CD14-positive monocyte (primary cell): ENCODE measurements at regions not wholly inside any gene's neighbourhood (a gene's known extent, or its start where the extent isn't known, plus 50 kb on each side); places are given as distances from the start of the nearest gene placed in this dataset.

Experiments used
- DNase-seq, 3 donors: peaks; one replicate each; pipeline ENCODE4 v3.0.0-alpha.2; 2011 to 2022
- H2AFZ ChIP-seq: 2 replicates; pipeline ENCODE4 v1.6.0; 2012; ENCODE audit warnings: mild to moderate bottlenecking, low read depth, low read length, inconsistent platforms; ENCODE audit not compliant: insufficient read depth, poor library complexity, severe bottlenecking
- H3K27ac ChIP-seq, 2 donors: 1 replicate in 1 of 2; 2 replicates in 1 of 2; pipeline ENCODE4 v1.5.1; 2012 to 2013; ENCODE audit warnings: low read length in 2 of 2, control low read depth in 1 of 2, inconsistent platforms in 1 of 2, low read depth in 1 of 2, mild to moderate bottlenecking in 1 of 2
- H3K27me3 ChIP-seq, 2 donors: one replicate each; pipeline versions ENCODE4 v1.6.0 to v1.6.1; 2011 to 2013; ENCODE audit warnings: low read length in 2 of 2; ENCODE audit not compliant: control insufficient read depth in 2 of 2, insufficient read depth in 2 of 2
- H3K36me3 ChIP-seq, 2 donors: replicated peaks in 1 of 2; 1 replicate in 1 of 2; 2 replicates in 1 of 2; pipeline versions ENCODE4 v1.5.1 to v1.6.1; 2012 to 2013; ENCODE audit warnings: low read length in 2 of 2, control low read depth in 1 of 2, inconsistent platforms in 1 of 2, mild to moderate bottlenecking in 1 of 2; ENCODE audit not compliant: insufficient read depth in 2 of 2, control insufficient read depth in 1 of 2
- H3K4me1 ChIP-seq, 2 donors: 1 replicate in 1 of 2; 2 replicates in 1 of 2; pipeline versions ENCODE4 v1.5.1 to v1.6.1; 2012 to 2013; ENCODE audit warnings: low read length in 2 of 2, control low read depth in 1 of 2, inconsistent platforms in 1 of 2, mild to moderate bottlenecking in 1 of 2, moderate library complexity in 1 of 2; ENCODE audit not compliant: insufficient read depth in 2 of 2, control insufficient read depth in 1 of 2
- H3K4me2 ChIP-seq: replicated peaks from 2 replicates; pipeline ENCODE3; 2012; ENCODE audit warnings: low read length, moderate library complexity, mild to moderate bottlenecking; ENCODE audit not compliant: poor library complexity, severe bottlenecking; ENCODE audit errors: extremely low read depth
- H3K4me3 ChIP-seq, 3 experiments: fragments of 200-600 bp in 1 of 3; sonication (generic) in 1 of 3; replicated peaks in 1 of 3; 1 replicate in 2 of 3; 2 replicates in 1 of 3; pipeline ENCODE4 v1.5.1; 2011 to 2013; ENCODE audit warnings: low read length in 3 of 3, mild to moderate bottlenecking in 3 of 3, control low read depth in 2 of 3, low read depth in 2 of 3, inconsistent platforms in 1 of 3, moderate library complexity in 1 of 3
- H3K79me2 ChIP-seq: 2 replicates; pipeline ENCODE4 v1.6.0; 2012; ENCODE audit warnings: mild to moderate bottlenecking, control low read depth, inconsistent platforms, low read length, moderate library complexity; ENCODE audit not compliant: insufficient read depth
- H3K9ac ChIP-seq: 2 replicates; pipeline ENCODE4 v1.6.0; 2017; ENCODE audit warnings: low read length, mild to moderate bottlenecking; ENCODE audit not compliant: insufficient read depth, poor library complexity, severe bottlenecking
- H3K9me3 ChIP-seq, 2 donors: replicated peaks in 1 of 2; 1 replicate in 1 of 2; 2 replicates in 1 of 2; pipeline versions ENCODE4 v1.5.1 to v1.6.1; 2012 to 2013; ENCODE audit warnings: low read length in 2 of 2, control low read depth in 1 of 2; ENCODE audit not compliant: control insufficient read depth in 1 of 2, insufficient read depth in 1 of 2
- H4K20me1 ChIP-seq: 2 replicates; pipeline ENCODE4 v1.6.0; 2012; ENCODE audit warnings: mild to moderate bottlenecking, low read length, control low read depth, moderate library complexity; ENCODE audit not compliant: insufficient read depth
- H3K27ac Mint-ChIP-seq, 7 donors: one replicate each; pipeline ENCODE4 v1.8.0; 2020; ENCODE audit warnings: mild to moderate bottlenecking in 7 of 7, mixed read lengths in 7 of 7, moderate library complexity in 6 of 7, inconsistent platforms in 2 of 7
- H3K27me3 Mint-ChIP-seq, 3 donors: one replicate each; pipeline ENCODE4 v1.8.0; 2021 to 2022; ENCODE audit warnings: low read depth in 3 of 3, mild to moderate bottlenecking in 3 of 3, mixed read lengths in 3 of 3, moderate library complexity in 3 of 3, inconsistent platforms in 1 of 3
- H3K36me3 Mint-ChIP-seq, 2 donors: one replicate each; pipeline ENCODE4 v1.8.0; 2020; ENCODE audit warnings: mixed read lengths in 2 of 2, inconsistent platforms in 1 of 2, mild to moderate bottlenecking in 1 of 2
- H3K4me1 Mint-ChIP-seq: one replicate; pipeline ENCODE4 v1.8.0; 2020; ENCODE audit warnings: mild to moderate bottlenecking, mixed read lengths
- H3K4me3 Mint-ChIP-seq, 2 donors: one replicate each; pipeline ENCODE4 v1.8.0; 2020; ENCODE audit warnings: mild to moderate bottlenecking in 2 of 2, mixed read lengths in 2 of 2, moderate library complexity in 1 of 2
- H3K9me3 Mint-ChIP-seq, 7 donors: one replicate each; pipeline ENCODE4 v1.8.0; 2020 to 2022; ENCODE audit warnings: mixed read lengths in 7 of 7, mild to moderate bottlenecking in 6 of 7, moderate library complexity in 6 of 7, inconsistent platforms in 2 of 7
- CTCF ChIP-seq: fragments of 200-600 bp; IDR thresholded peaks from one replicate; pipeline ENCODE4 v1.8.0; 2022; ENCODE audit warnings: antibody characterized with exemption, mild to moderate bottlenecking
- WGBS: methylation state at CpG from one replicate; pipeline ENCODE4 v1.1.5; 2013; ENCODE audit warnings: missing lambda C conversion rate; ENCODE audit not compliant: insufficient coverage; 5-methylcytosine and 5-hydroxymethylcytosine counted together
- intact Hi-C, 2 donors: fragments of 100-400 bp; cut with micrococcal nuclease; formaldehyde crosslinking; loops; one replicate each; pipeline versions ENCODE4 v1.15.0 to v1.15.1; 2023

GRCh38 chr18:10116574-10116973 lies 202.8 kb downstream of the VAPA start:
- no peak overlapping the region for H3K4me3 ChIP-seq
- H2AFZ ChIP-seq, result no peak overlapping the region
- H3K36me3 Mint-ChIP-seq, result peaks cover 0 to 2% of the 10 kb centered on the region in 2 donors
- H3K4me1 Mint-ChIP-seq, result peaks cover 64% of the 10 kb centered on the region
- H3K9me3 ChIP-seq, result no peaks in the 10 kb centered on the region
- no peak overlapping the region for H3K4me3 Mint-ChIP-seq
- peaks cover 0 to 8% (median 0%) of the 10 kb centered on the region in 3 donors for H3K27me3 Mint-ChIP-seq
- WGBS, result no CpG with 5 or more reads among the region's 3 CpGs
- no peak overlapping the region for H3K9ac ChIP-seq
- no peaks in the 10 kb centered on the region for H3K27me3 ChIP-seq
- peaks cover 0 to 5% (median 3%) of the 10 kb centered on the region in 7 donors for H3K9me3 Mint-ChIP-seq
- H3K4me1 ChIP-seq, result peaks cover 52 to 54% of the 10 kb centered on the region in 2 donors
- TF ChIP-seq CTCF, result no peak
- DNase-seq, result no peak
- intact Hi-C loops, result loop anchor here in 1 of 2 donors (10.0 kb wide), 1 partner anchor 72 kb away; no protein-coding TSS in a partner anchor
- no peaks in the 10 kb centered on the region for H4K20me1 ChIP-seq
- no peaks in the 10 kb centered on the region for H3K36me3 ChIP-seq
- H3K27ac ChIP-seq, result no peak overlapping the region
- no peak overlapping the region for H3K4me2 ChIP-seq
- H3K79me2 ChIP-seq, result no peaks in the 10 kb centered on the region
- peak overlapping the region in 4 of 7 donors; percentile 4 to 78 (median 48) for H3K27ac Mint-ChIP-seq

GRCh38 chr18:10119528-10119927 lies 205.7 kb downstream of the VAPA start:
- intact Hi-C loops, result loop anchor here in 1 of 2 donors (10.0 kb wide), 1 partner anchor 75 kb away; no protein-coding TSS in a partner anchor
- no peak overlapping the region for H3K4me3 Mint-ChIP-seq

More at GRCh38 chr18:10119528-10119927, 205.7 kb downstream of the VAPA start:
- peaks cover 43 to 50% of the 10 kb centered on the region in 2 donors for H3K4me1 ChIP-seq
- Mint-ChIP-seq H3K4me1 (peaks cover 63% of the 10 kb centered on the region), H3K9me3 (peaks cover 0 to 5% (median 3%) of the 10 kb centered on the region in 7 donors), H3K27me3 (peaks cover 0 to 9% (median 0%) of the 10 kb centered on the region in 3 donors), H3K36me3 (peaks cover 4 to 6% of the 10 kb centered on the region in 2 donors), H3K27ac (no peak overlapping the region)
- H3K27me3 ChIP-seq, result no peaks in the 10 kb centered on the region
- no peak overlapping the region for H3K4me2 ChIP-seq
- no peak overlapping the region for H2AFZ ChIP-seq
- no peaks in the 10 kb centered on the region for H4K20me1 ChIP-seq
- H3K36me3 ChIP-seq, result no peaks in the 10 kb centered on the region
- no peak overlapping the region for H3K4me3 ChIP-seq
- H3K9me3 ChIP-seq, result no peaks in the 10 kb centered on the region
- H3K27ac ChIP-seq, result no peak overlapping the region
- no peak for TF ChIP-seq CTCF
- no peaks in the 10 kb centered on the region for H3K79me2 ChIP-seq
- no peak for DNase-seq
- 100% methylated on average over 1 of the region's 1 CpG for WGBS
- no peak overlapping the region for H3K9ac ChIP-seq
